Uterus (tissue), 3 donors: ENCODE measurements at regions not wholly inside any gene's neighbourhood (a gene's known extent, or its start where the extent isn't known, plus 50 kb on each side); places are given as distances from the start of the nearest gene placed in this dataset.
"Not testable (repeated sequence)": the region's sequence is repeated elsewhere in the genome, so short reads cannot be mapped to it uniquely, and the experiment has no call there.

Experiments
- DNase-seq, 2 donors: peaks; one replicate each; pipeline ENCODE4 v3.0.0-alpha.2; 2019 to 2020
- H3K27ac ChIP-seq, 2 donors: fragments of 200-600 bp; sonication (generic); 1 replicate in 1 of 2; 2 replicates in 1 of 2; pipeline ENCODE4 v1.5.1; 2016 to 2018
- H3K27me3 ChIP-seq, 2 donors: fragments of 200-600 bp; sonication (generic); one replicate each; pipeline ENCODE4 v1.5.1; 2018 to 2019; ENCODE audit warnings: control low read depth in 1 of 2
- H3K36me3 ChIP-seq, 2 donors: fragments of 200-600 bp; sonication (generic); one replicate each; pipeline ENCODE4 v1.5.1; 2019; ENCODE audit warnings: control low read depth in 1 of 2
- H3K4me1 ChIP-seq, 2 donors: fragments of 200-600 bp; sonication (generic); one replicate each; pipeline ENCODE4 v1.5.1; 2018 to 2019; ENCODE audit warnings: control low read depth in 1 of 2
- H3K4me3 ChIP-seq, 2 donors: fragments of 200-600 bp; sonication (generic); 1 replicate in 1 of 2; 2 replicates in 1 of 2; pipeline ENCODE4 v1.5.1; 2018 to 2019; ENCODE audit warnings: mild to moderate bottlenecking in 1 of 2
- H3K9me3 ChIP-seq, 2 donors: fragments of 200-600 bp; sonication (generic); one replicate each; pipeline ENCODE4 v1.5.1; 2019; ENCODE audit warnings: control low read depth in 1 of 2
- POLR2A ChIP-seq, 2 donors: fragments of 450-650 bp; IDR thresholded peaks; one replicate each; pipeline ENCODE4 v1.6.1; 2016; ENCODE audit warnings: antibody characterized with exemption in 2 of 2, mild to moderate bottlenecking in 1 of 2, moderate library complexity in 1 of 2
- intact Hi-C: fragments of 100-400 bp; cut with DNase I; formaldehyde crosslinking; loops from one replicate; pipeline ENCODE4 v1.15.1; 2023; ENCODE audit warnings: low total_unique reads
- TF ChIP-seq, protein P1 (sequence below), 4 experiments: fragments of 200-600 bp in 2 of 4; fragments of 450-650 bp in 2 of 4; sonication (generic) in 2 of 4; IDR thresholded peaks; one replicate each; pipeline ENCODE4 v1.5.1; 2016 to 2019; ENCODE audit warnings: antibody characterized with exemption in 4 of 4, mild to moderate bottlenecking in 2 of 4, moderate library complexity in 1 of 4
- donor health status: DM: yes; HTN: yes; CAD: no.

DNA sequence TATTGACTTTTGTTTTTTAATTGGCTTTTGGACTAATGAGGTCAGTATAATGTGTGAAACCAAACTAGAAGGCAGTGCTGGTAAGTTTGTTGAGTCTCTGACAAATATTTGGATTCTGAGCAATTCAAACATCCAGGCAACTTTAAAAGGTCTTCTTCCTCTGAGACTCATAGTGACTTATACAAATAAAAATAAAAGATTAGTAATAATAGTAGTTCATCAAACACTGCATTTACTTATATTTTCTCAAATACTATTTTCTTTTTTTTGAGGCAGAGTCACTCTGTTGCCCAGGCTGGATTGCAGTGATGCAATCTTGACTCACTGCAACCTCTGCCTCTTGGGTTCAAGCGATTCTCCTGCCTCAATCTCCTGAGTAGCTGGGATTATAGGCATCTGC lies 337.9 kb downstream of the DAD1 start:
- Histone ChIP-seq H3K4me3 (no peak overlapping the region), H3K9me3 (no peaks in the 10 kb centered on the region), H3K36me3 (no peaks in the 10 kb centered on the region), H3K27ac (no peak overlapping the region), H3K4me1 (no peaks in the 10 kb centered on the region), H3K27me3 (no peaks in the 10 kb centered on the region)
- intact Hi-C loops = no loop called here
- TF ChIP-seq POLR2A (IDR thresholded peaks at IDR 0.05) = no peak
- TF ChIP-seq, protein P1, sequence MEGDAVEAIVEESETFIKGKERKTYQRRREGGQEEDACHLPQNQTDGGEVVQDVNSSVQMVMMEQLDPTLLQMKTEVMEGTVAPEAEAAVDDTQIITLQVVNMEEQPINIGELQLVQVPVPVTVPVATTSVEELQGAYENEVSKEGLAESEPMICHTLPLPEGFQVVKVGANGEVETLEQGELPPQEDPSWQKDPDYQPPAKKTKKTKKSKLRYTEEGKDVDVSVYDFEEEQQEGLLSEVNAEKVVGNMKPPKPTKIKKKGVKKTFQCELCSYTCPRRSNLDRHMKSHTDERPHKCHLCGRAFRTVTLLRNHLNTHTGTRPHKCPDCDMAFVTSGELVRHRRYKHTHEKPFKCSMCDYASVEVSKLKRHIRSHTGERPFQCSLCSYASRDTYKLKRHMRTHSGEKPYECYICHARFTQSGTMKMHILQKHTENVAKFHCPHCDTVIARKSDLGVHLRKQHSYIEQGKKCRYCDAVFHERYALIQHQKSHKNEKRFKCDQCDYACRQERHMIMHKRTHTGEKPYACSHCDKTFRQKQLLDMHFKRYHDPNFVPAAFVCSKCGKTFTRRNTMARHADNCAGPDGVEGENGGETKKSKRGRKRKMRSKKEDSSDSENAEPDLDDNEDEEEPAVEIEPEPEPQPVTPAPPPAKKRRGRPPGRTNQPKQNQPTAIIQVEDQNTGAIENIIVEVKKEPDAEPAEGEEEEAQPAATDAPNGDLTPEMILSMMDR (IDR thresholded peaks at IDR 0.05) = no peak
- DNase-seq = no peak

DNA sequence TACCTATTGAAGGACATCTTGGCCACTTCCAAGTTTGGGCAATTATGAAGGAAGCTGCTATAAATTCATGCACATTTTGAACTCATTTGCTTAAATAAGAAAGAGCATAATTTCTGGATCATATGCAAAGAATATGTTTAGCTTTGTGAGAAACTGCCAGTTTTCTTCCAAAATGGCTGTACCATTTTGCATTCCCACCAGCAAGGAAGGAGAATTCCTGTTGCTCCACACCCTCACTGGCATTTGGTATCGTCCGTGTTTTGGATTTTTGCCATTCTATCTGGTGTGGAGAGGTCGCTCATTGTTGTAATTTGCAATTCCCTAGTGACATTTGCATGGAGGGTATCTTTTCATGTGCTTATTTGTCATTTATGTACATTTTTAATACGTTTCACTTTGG lies 339.3 kb downstream of the DAD1 start:
- TF ChIP-seq, protein P1 (IDR thresholded peaks at IDR 0.05) = no peak
- TF ChIP-seq POLR2A (IDR thresholded peaks at IDR 0.05) = no peak
- Histone ChIP-seq H3K27ac (no peak overlapping the region), H3K4me1 (no peaks in the 10 kb centered on the region), H3K27me3 (no peaks in the 10 kb centered on the region), H3K4me3 (no peak overlapping the region), H3K36me3 (no peaks in the 10 kb centered on the region), H3K9me3 (no peaks in the 10 kb centered on the region)
- DNase-seq = no peak
- intact Hi-C loops = no loop called here

DNA sequence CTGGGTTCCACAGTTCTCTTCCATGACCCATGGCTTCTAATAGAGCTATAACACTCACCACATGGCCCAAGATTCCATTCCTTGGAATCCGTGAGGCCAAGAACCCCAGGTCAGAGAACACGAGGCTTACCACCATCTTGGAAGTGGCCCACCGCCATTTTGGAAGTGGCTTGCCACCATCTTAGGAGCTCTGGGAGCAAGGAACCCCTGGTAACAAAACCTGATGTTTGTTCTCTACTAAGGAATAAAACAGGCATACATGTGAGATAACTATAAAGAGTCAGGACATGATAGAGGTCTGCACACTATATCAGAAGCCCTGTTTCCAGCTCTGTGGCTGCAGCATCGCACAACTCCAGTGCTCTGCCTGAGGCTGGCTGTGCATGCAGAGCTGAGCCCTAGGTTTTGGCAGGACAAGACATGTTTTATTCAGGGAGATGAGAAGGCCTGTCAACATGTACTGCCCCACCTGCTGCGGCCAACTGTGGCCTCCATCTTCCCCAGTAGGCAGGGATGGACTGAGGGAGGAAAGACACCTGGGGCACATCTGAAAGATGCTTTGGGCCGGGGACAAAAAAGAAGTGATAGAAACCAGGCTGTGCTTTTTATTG lies 344.9 kb downstream of the DAD1 start:
- TF ChIP-seq, protein P1 (IDR thresholded peaks at IDR 0.05) = no peak
- no peak for TF ChIP-seq POLR2A (IDR thresholded peaks at IDR 0.05)
- no peak overlapping the region for H3K4me3 ChIP-seq
- H3K27ac ChIP-seq = no peak overlapping the region
- intact Hi-C loops = no loop called here
- DNase-seq = no peak
- H3K4me1 ChIP-seq = no peaks in the 10 kb centered on the region
- H3K27me3 ChIP-seq = no peaks in the 10 kb centered on the region
- H3K9me3 ChIP-seq = no peaks in the 10 kb centered on the region
- H3K36me3 ChIP-seq = no peaks in the 10 kb centered on the region

DNA sequence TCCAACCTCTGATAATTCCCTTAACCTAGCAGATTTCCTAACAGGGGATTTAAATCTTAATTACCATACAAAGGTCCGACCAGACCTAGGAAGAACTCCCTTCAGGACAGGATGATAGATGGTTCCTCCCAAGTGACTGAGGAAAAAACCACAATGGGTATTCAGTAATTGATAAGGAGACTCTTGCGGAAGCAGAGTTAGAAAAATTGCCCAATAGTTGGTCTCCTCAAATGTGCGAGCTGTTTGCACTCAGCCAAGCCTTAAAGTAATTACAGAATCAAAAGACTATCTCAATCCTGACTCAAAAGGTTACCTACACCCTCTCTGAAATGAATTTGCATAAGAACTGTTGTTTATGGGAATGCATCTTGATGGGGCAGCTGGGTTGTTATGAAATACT lies 350.7 kb downstream of the DAD1 start:
- H3K4me1 ChIP-seq, intact Hi-C loops, H3K9me3 ChIP-seq, H3K36me3 ChIP-seq, H3K4me3 ChIP-seq, H3K27ac ChIP-seq, DNase-seq, H3K27me3 ChIP-seq: not testable (repeated sequence)

DNA sequence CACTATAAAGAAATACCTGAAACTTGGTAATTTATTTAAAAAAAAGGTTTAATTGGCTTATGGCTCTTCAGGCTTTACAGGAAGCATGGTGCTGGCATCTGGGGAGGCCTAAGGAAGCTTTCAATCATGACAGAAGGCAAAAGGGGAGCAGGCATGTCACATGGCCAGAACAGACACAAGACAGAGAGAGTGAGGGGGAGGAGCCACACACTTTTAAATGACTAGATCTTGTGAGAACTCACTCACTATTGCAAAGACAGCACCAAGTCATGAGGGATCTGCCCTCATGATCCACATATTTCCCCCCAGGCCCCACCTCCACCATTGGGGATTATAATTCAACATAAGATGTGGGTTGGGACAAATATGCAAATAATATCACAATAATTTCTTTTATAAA lies 355.6 kb downstream of the DAD1 start:
- no peak overlapping the region for H3K27ac ChIP-seq
- no peak for TF ChIP-seq POLR2A (IDR thresholded peaks at IDR 0.05)
- TF ChIP-seq, protein P1 (IDR thresholded peaks at IDR 0.05) = no peak

DNA sequence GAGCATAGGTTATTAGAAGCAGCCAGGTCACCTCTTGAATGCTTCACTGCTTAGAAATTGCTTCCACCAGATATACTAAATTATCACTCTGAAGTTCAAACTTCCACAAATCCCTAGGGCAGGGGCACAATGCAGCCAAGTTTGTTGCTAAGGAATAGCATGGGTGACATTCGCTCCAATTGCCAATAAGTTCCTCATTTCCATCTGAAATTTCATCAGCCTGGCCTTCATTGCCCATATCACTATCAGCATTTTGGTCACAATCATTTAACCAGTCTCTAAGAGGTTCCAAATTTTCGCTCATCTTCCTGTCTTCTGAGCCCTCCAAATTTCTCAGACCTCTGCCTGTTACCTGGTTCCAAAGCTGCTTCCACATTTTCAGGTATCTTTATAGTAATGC lies 356.1 kb downstream of the DAD1 start:
- TF ChIP-seq, protein P1 (IDR thresholded peaks at IDR 0.05) = no peak
- no peak for TF ChIP-seq POLR2A (IDR thresholded peaks at IDR 0.05)
- H3K4me1 ChIP-seq = no peaks in the 10 kb centered on the region

More for the DNA sequence above, 355.6 kb downstream of the DAD1 start:
- Histone ChIP-seq H3K36me3 (no peaks in the 10 kb centered on the region), H3K9me3 (no peaks in the 10 kb centered on the region), H3K27me3 (no peaks in the 10 kb centered on the region), H3K4me1 (no peaks in the 10 kb centered on the region), H3K4me3 (no peak overlapping the region)
- intact Hi-C loops = no loop called here
- DNase-seq = no peak

More for the DNA sequence above, 356.1 kb downstream of the DAD1 start:
- DNase-seq = no peak
- Histone ChIP-seq H3K4me3 (no peak overlapping the region), H3K27me3 (no peaks in the 10 kb centered on the region), H3K36me3 (no peaks in the 10 kb centered on the region), H3K27ac (no peak overlapping the region), H3K9me3 (no peaks in the 10 kb centered on the region)
- intact Hi-C loops = no loop called here
